Keratinocyte (primary cell): ENCODE measurements at regions not wholly inside any gene's neighbourhood (a gene's known extent, or its start where the extent isn't known, plus 50 kb on each side); places are given as distances from the start of the nearest gene placed in this dataset.

Experiments
- DNase-seq: peaks from one replicate; pipeline ENCODE4 v3.0.0-alpha.2; 2011; ENCODE audit warnings: low read depth, missing footprints, low spot score
- FAIRE-seq: peaks from 2 replicates; lab custom pipeline; 2011; peaks lifted over from hg19 to GRCh38; lab: Jason Lieb, UNC
- H2AFZ ChIP-seq: 2 replicates; pipeline ENCODE4 v1.6.0; 2012; ENCODE audit warnings: low read length, control low read depth, inconsistent platforms; ENCODE audit not compliant: control insufficient read depth
- H3K27ac ChIP-seq: 2 replicates; pipeline ENCODE4 v1.5.1; 2011; ENCODE audit warnings: low read length; ENCODE audit not compliant: control insufficient read depth, insufficient read depth
- H3K27me3 ChIP-seq: 3 replicates; pipeline ENCODE4 v1.6.0; 2011; ENCODE audit warnings: low read length; ENCODE audit not compliant: control insufficient read depth, insufficient read depth; ENCODE audit errors: extremely low read depth
- H3K36me3 ChIP-seq, 2 experiments: 2 replicates in 1 of 2; 3 replicates in 1 of 2; pipeline ENCODE4 v1.5.1; 2011; ENCODE audit warnings: low read length in 2 of 2, mild to moderate bottlenecking in 1 of 2; ENCODE audit not compliant: control insufficient read depth in 2 of 2, insufficient read depth in 2 of 2; ENCODE audit errors: extremely low read depth in 1 of 2
- H3K4me1 ChIP-seq: 3 replicates; pipeline ENCODE4 v1.5.1; 2011; ENCODE audit warnings: low read length; ENCODE audit not compliant: control insufficient read depth, insufficient read depth; ENCODE audit errors: extremely low read depth
- H3K4me2 ChIP-seq: 3 replicates; pipeline ENCODE4 v1.6.0; 2011; ENCODE audit warnings: low read depth, low read length; ENCODE audit not compliant: control insufficient read depth, insufficient read depth; ENCODE audit errors: extremely low read depth
- H3K4me3 ChIP-seq, 3 experiments: fragments of 200-600 bp in 1 of 3; sonication (generic) in 1 of 3; 2 replicates in 2 of 3; 3 replicates in 1 of 3; pipeline ENCODE4 v1.5.1; 2011 to 2016; ENCODE audit warnings: low read length in 3 of 3, mild to moderate bottlenecking in 3 of 3, control low read depth in 2 of 3, inconsistent platforms in 1 of 3, low read depth in 1 of 3, mixed read lengths in 1 of 3, mixed run types in 1 of 3, moderate library complexity in 1 of 3; ENCODE audit not compliant: control insufficient read depth in 2 of 3, insufficient read depth in 2 of 3; ENCODE audit errors: extremely low read depth in 1 of 3
- H3K79me2 ChIP-seq: 2 replicates; pipeline ENCODE4 v1.6.0; 2012; ENCODE audit warnings: low read length; ENCODE audit not compliant: control insufficient read depth, insufficient read depth
- H3K9ac ChIP-seq: 3 replicates; pipeline ENCODE4 v1.6.0; 2011; ENCODE audit warnings: low read length; ENCODE audit not compliant: control insufficient read depth, insufficient read depth; ENCODE audit errors: extremely low read depth
- H3K9me1 ChIP-seq: 3 replicates; pipeline ENCODE4 v1.6.0; 2011; ENCODE audit warnings: low read length; ENCODE audit not compliant: control insufficient read depth, insufficient read depth; ENCODE audit errors: extremely low read depth
- H3K9me3 ChIP-seq: 2 replicates; pipeline ENCODE4 v1.5.1; 2012; ENCODE audit warnings: low read depth, low read length; ENCODE audit not compliant: control insufficient read depth
- H4K20me1 ChIP-seq: 3 replicates; pipeline ENCODE4 v1.6.0; 2011; ENCODE audit warnings: low read length; ENCODE audit not compliant: control insufficient read depth, insufficient read depth; ENCODE audit errors: extremely low read depth
- EZH2 ChIP-seq: IDR thresholded peaks from one replicate; pipeline ENCODE4 v1.6.1; 2012; ENCODE audit warnings: inconsistent platforms, mild to moderate bottlenecking, low read length, moderate library complexity
- dilution Hi-C: fragments of 300-500 bp; cut with MboI; formaldehyde crosslinking; loops from one replicate; pipeline ENCODE4 v1.7.0; 2020; ENCODE audit warnings: low sequenced_read_pairs; ENCODE audit not compliant: extremely low pct_ligation_motif_present
- TF ChIP-seq, protein P1 (sequence below), 3 experiments: IDR thresholded peaks in 1 of 3; conservative IDR thresholded peaks in 1 of 3; optimal IDR thresholded peaks in 1 of 3; 2 replicates in 2 of 3; 3 replicates in 1 of 3; pipeline versions ENCODE3 to v1.5.1; 2011; ENCODE audit warnings: low read length in 3 of 3, mild to moderate bottlenecking in 3 of 3, moderate library complexity in 2 of 3, control low read depth in 1 of 3, inconsistent platforms in 1 of 3; ENCODE audit not compliant: insufficient read depth in 2 of 3; ENCODE audit errors: extremely low read depth in 1 of 3

DNA sequence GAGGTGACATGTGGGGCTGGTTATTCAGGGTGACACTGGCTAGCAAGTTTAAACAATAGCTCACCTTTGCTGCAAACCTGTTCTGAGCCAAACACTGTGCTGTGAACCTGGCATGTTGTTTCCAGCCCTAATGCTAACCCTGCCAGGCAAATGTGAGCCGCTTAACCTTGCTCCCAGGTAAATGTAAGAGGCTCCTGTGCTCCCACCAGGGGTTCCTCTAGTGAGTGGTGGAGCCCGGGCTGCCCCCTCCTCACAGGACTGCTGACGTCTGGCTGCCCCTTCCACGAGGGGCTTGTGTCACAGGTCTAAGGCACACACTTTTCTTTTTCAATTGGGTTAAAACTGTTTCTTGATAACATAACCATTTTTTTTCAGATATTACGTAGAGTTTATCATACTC, 223.7 kb downstream of the DCDC2C start:
- Histone ChIP-seq H3K79me2 (no peaks in the 10 kb centered on the region), H3K4me3 (no peak overlapping the region), H3K27ac (no peak overlapping the region), H3K36me3 (no peaks in the 10 kb centered on the region), H3K9ac (no peak overlapping the region), H2AFZ (no peak overlapping the region), H4K20me1 (no peaks in the 10 kb centered on the region), H3K27me3 (no peaks in the 10 kb centered on the region), H3K4me1 (no peaks in the 10 kb centered on the region), H3K4me2 (no peak overlapping the region), H3K9me1 (no peaks in the 10 kb centered on the region), H3K9me3 (peaks cover 2% of the 10 kb centered on the region)
- TF ChIP-seq EZH2, result no peak
- TF ChIP-seq, protein P1, sequence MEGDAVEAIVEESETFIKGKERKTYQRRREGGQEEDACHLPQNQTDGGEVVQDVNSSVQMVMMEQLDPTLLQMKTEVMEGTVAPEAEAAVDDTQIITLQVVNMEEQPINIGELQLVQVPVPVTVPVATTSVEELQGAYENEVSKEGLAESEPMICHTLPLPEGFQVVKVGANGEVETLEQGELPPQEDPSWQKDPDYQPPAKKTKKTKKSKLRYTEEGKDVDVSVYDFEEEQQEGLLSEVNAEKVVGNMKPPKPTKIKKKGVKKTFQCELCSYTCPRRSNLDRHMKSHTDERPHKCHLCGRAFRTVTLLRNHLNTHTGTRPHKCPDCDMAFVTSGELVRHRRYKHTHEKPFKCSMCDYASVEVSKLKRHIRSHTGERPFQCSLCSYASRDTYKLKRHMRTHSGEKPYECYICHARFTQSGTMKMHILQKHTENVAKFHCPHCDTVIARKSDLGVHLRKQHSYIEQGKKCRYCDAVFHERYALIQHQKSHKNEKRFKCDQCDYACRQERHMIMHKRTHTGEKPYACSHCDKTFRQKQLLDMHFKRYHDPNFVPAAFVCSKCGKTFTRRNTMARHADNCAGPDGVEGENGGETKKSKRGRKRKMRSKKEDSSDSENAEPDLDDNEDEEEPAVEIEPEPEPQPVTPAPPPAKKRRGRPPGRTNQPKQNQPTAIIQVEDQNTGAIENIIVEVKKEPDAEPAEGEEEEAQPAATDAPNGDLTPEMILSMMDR (optimal IDR thresholded peaks at IDR 0.05 in 1 of 3, IDR thresholded peaks at IDR 0.05 in 1 of 3, conservative IDR thresholded peaks at IDR 0.05 in 1 of 3; ENCODE audit: extremely low read depth in 1 of 3, insufficient read depth in 2 of 3, low read length in 3 of 3), result no peak
- dilution Hi-C loops, result no loop called here
- FAIRE-seq (no peak), DNase-seq (no peak)

DNA sequence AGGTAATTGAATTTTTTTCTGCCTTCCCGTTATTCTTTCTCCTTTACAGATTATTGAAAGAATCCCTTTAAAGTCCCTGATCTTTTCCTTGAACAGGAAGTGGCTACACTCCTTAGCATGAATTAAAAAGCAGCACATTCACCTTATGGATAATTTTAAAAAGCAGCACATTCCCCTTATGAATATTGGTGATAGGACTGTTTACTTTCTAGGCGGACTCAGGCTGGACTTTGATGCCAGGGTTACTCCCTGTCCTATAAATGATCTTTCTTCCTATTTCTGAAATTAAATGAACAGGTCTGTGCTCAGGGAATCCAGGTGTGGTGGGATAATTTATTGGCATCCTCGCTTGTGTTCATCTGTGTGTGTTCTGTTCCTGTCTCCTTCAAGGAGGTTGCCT, 226.0 kb downstream of the DCDC2C start:
- no peak for FAIRE-seq
- H2AFZ ChIP-seq, result no peak overlapping the region
- no peaks in the 10 kb centered on the region for H3K4me1 ChIP-seq
- H3K9ac ChIP-seq, result no peak overlapping the region
- no peak overlapping the region for H3K4me3 ChIP-seq
- H3K27ac ChIP-seq, result no peak overlapping the region
- H3K9me3 ChIP-seq, result peaks cover 2% of the 10 kb centered on the region
- no peaks in the 10 kb centered on the region for H3K79me2 ChIP-seq
- H3K27me3 ChIP-seq, result no peaks in the 10 kb centered on the region
- no peaks in the 10 kb centered on the region for H4K20me1 ChIP-seq
- no peak for DNase-seq
- no peaks in the 10 kb centered on the region for H3K36me3 ChIP-seq
- TF ChIP-seq, protein P1 (optimal IDR thresholded peaks at IDR 0.05 in 1 of 3, IDR thresholded peaks at IDR 0.05 in 1 of 3, conservative IDR thresholded peaks at IDR 0.05 in 1 of 3; ENCODE audit: extremely low read depth in 1 of 3, insufficient read depth in 2 of 3, low read length in 3 of 3), result no peak
- no peak for TF ChIP-seq EZH2
- dilution Hi-C loops, result no loop called here
- no peaks in the 10 kb centered on the region for H3K9me1 ChIP-seq
- no peak overlapping the region for H3K4me2 ChIP-seq
